ENCODE measurements at regions not wholly inside any gene's neighbourhood (a gene's known extent, or its start where the extent isn't known, plus 50 kb on each side); places are given as distances from the start of the nearest gene placed in this dataset.

DNA sequence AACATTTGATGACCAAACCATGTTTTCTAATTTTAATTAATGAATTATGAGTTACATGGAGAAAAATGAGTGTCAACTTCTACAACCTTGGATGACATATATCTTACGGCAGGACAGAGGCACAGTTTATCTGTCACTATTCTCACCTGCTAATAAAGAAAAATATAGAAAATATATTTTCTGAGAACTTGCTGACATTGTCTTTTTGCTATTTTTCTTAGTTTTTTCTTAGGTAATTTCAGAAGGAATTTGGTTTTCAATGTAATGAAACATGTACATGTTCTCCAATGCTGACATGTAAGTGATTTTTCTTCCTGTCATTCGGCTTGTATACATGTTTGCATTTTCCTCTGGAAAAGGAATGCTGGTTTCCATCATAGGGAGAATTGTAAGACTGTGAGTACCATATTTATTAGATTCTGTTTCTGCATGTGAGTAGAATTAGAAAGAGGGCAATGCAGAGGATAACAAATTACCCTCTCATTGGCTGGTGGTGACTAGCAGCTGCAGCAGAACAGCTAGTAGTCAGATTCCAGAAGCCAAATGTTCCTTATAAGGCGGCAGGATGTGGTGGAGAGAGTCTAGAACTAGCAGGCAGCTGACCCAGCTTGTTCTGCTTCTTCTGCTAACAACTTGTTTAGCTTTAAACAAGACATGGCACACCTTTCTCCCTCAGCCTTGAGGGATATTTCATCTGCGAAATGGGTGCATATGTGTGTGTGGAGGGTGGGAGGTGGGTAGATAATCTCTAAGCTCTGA is 132.8 kb upstream of the SPACA1 start:
- DNase-seq (ENCODE audit: low read depth) (peak; percentile 30), FAIRE-seq (no peak)
- H3K27me3 ChIP-seq (ENCODE audit: control insufficient read depth, insufficient read depth, low read length), result no peaks in the 10 kb centered on the region
- H3K36me3 ChIP-seq (ENCODE audit: control insufficient read depth, insufficient read depth, low read length), result no peaks in the 10 kb centered on the region
- TF ChIP-seq, protein P1, sequence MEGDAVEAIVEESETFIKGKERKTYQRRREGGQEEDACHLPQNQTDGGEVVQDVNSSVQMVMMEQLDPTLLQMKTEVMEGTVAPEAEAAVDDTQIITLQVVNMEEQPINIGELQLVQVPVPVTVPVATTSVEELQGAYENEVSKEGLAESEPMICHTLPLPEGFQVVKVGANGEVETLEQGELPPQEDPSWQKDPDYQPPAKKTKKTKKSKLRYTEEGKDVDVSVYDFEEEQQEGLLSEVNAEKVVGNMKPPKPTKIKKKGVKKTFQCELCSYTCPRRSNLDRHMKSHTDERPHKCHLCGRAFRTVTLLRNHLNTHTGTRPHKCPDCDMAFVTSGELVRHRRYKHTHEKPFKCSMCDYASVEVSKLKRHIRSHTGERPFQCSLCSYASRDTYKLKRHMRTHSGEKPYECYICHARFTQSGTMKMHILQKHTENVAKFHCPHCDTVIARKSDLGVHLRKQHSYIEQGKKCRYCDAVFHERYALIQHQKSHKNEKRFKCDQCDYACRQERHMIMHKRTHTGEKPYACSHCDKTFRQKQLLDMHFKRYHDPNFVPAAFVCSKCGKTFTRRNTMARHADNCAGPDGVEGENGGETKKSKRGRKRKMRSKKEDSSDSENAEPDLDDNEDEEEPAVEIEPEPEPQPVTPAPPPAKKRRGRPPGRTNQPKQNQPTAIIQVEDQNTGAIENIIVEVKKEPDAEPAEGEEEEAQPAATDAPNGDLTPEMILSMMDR (IDR thresholded peaks at IDR 0.05; ENCODE audit: insufficient read depth, low read length, severe bottlenecking), result no peak
- H3K4me3 ChIP-seq (ENCODE audit: low read depth, low read length), result no peak overlapping the region

DNA sequence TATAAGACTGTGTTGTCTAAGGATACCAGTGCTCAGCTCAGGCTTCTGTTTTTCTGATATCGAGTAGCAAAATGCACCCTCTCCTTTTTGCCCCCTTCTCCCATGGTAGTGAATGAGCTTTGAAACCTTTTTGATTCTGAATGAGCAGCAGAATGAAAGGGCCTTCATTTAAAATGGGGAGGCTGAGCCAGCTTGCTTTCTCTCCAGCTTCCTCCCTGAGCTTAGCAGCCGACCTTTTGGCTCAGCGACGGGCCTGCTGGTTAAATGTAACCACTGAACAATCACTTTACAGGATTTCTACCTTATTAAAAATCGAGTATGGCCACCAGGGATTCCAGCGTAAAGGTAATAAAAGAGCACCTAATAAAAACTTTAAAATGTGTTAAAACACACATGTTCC is 133.7 kb upstream of the SPACA1 start:
- no peak overlapping the region for H3K4me3 ChIP-seq (ENCODE audit: low read depth, low read length)
- no peak for FAIRE-seq
- no peaks in the 10 kb centered on the region for H3K36me3 ChIP-seq (ENCODE audit: control insufficient read depth, insufficient read depth, low read length)
- no peaks in the 10 kb centered on the region for H3K27me3 ChIP-seq (ENCODE audit: control insufficient read depth, insufficient read depth, low read length)
- DNase-seq (ENCODE audit: low read depth), result no peak
- TF ChIP-seq, protein P1 (IDR thresholded peaks at IDR 0.05; ENCODE audit: insufficient read depth, low read length, severe bottlenecking), result no peak

DNA sequence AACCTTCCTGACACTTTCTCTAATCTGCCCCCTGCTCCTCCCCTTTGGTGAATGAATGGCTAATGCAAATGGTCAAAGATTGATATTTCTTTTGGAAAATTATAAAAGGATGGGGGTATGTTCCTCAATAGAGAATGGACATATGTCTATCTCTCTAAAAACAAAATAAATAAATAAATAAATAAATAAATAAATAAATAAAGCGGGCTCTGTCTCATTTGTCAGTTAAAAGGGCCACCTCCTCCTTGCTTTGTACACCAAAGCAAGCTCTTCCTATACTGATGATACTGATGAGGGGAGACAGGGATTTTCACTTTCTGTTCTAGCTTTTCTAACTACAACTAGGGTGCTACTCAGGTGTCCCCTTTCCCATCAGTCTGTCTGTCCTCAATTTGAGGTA is 135.5 kb upstream of the SPACA1 start:
- no peaks in the 10 kb centered on the region for H3K27me3 ChIP-seq (ENCODE audit: control insufficient read depth, insufficient read depth, low read length)
- DNase-seq (ENCODE audit: low read depth) (no peak), FAIRE-seq (no peak)
- H3K4me3 ChIP-seq (ENCODE audit: low read depth, low read length), result no peak overlapping the region
- H3K36me3 ChIP-seq (ENCODE audit: control insufficient read depth, insufficient read depth, low read length), result no peaks in the 10 kb centered on the region
- TF ChIP-seq, protein P1 (IDR thresholded peaks at IDR 0.05; ENCODE audit: insufficient read depth, low read length, severe bottlenecking), result no peak

DNA sequence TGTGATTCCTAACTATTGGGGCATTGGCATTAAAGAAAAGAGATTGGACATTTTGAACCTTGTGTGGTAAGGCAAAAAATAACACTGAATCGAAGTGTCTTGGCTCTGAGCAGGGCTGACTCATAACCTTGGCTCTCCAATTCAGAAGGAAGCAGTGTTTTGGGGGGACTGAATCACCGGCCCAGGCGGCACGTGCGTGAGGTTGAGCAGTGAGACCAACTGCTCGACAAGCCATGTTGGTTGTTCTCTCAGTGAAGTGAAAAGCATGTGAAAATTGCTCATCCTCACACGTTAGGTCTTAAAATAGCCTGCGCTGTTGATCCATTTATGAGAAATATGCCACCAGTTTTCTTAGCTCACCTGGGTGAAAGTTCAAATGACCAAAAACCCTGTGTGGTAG is 137.8 kb upstream of the SPACA1 start:
- Histone ChIP-seq H3K36me3 (ENCODE audit: control insufficient read depth, insufficient read depth, low read length) (no peaks in the 10 kb centered on the region), H3K27me3 (ENCODE audit: control insufficient read depth, insufficient read depth, low read length) (no peaks in the 10 kb centered on the region), H3K4me3 (ENCODE audit: low read depth, low read length) (no peak overlapping the region)
- no peak for FAIRE-seq
- peak; percentile 79 for DNase-seq (ENCODE audit: low read depth)
- TF ChIP-seq, protein P1 (IDR thresholded peaks at IDR 0.05; ENCODE audit: insufficient read depth, low read length, severe bottlenecking), result no peak

DNA sequence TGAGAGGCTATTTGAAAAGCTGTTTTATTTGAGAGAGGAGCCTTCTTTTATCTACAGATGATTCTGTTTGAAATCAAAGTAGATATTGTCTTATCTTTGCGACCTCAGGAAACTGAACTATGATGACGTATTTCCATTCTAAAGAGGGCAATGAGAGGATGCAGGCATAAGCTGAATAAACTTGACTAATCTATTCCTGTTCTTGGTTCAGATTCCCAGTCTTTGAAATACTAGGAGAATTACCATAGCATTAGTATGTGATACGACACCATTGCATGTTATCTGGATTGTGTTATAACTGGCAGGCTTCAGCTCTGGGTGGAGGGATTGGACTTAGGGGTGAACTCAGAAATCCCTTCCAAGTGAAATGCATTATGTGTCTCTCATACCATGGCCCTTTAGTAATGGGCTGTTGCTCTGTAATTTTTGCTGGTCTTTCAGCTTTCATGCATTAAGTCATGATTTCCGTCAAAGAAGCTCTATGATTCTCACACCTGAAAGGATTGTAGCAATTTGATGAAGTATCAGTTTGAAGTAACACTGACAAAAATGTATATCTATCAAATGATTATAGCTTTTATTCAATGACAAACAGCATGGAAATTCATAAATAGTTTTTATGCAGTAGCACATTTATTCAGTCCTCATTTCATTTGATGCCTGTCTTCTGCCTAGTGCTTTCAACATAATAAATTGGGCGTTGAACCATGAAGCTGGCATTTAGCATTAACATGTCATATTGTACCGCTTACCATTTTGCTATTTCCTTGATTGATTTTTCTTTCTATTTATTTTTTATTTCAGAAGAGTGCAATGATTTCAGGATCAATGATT is 138.4 kb upstream of the SPACA1 start:
- DNase-seq (ENCODE audit: low read depth) (no peak), FAIRE-seq (no peak)
- TF ChIP-seq, protein P1 (IDR thresholded peaks at IDR 0.05; ENCODE audit: insufficient read depth, low read length, severe bottlenecking), result no peak
- no peak overlapping the region for H3K4me3 ChIP-seq (ENCODE audit: low read depth, low read length)
- no peaks in the 10 kb centered on the region for H3K27me3 ChIP-seq (ENCODE audit: control insufficient read depth, insufficient read depth, low read length)
- H3K36me3 ChIP-seq (ENCODE audit: control insufficient read depth, insufficient read depth, low read length), result no peaks in the 10 kb centered on the region

All from bronchial epithelial cell (primary cell).